ENCODE measurements at regions not wholly inside any gene's neighbourhood (a gene's known extent, or its start where the extent isn't known, plus 50 kb on each side); places are given as distances from the start of the nearest gene placed in this dataset.

- no peak overlapping the region for H3K4me3 ChIP-seq (ENCODE audit: control insufficient read depth in 2 of 3, extremely low read depth in 1 of 3, insufficient read depth in 2 of 3, low read depth in 1 of 3, low read length in 3 of 3)
- H3K27me3 ChIP-seq (ENCODE audit: control insufficient read depth, extremely low read depth, insufficient read depth, low read length), result no peaks in the 10 kb centered on the region
- H2AFZ ChIP-seq (ENCODE audit: control insufficient read depth, low read length), result no peak overlapping the region
- H3K4me1 ChIP-seq (ENCODE audit: control insufficient read depth, extremely low read depth, insufficient read depth, low read length), result no peaks in the 10 kb centered on the region
- no peak overlapping the region for H3K4me2 ChIP-seq (ENCODE audit: control insufficient read depth, extremely low read depth, insufficient read depth, low read depth, low read length)
- no peak overlapping the region for H3K9ac ChIP-seq (ENCODE audit: control insufficient read depth, extremely low read depth, insufficient read depth, low read length)
- TF ChIP-seq CTCF (optimal IDR thresholded peaks at IDR 0.05 in 1 of 3, IDR thresholded peaks at IDR 0.05 in 1 of 3, conservative IDR thresholded peaks at IDR 0.05 in 1 of 3; ENCODE audit: extremely low read depth in 1 of 3, insufficient read depth in 2 of 3, low read length in 3 of 3) (no peak), EZH2 (IDR thresholded peaks at IDR 0.05; ENCODE audit: low read length) (no peak)
- no peaks in the 10 kb centered on the region for H3K79me2 ChIP-seq (ENCODE audit: control insufficient read depth, insufficient read depth, low read length)
- FAIRE-seq, result no peak
- H3K36me3 ChIP-seq (ENCODE audit: control insufficient read depth in 2 of 2, extremely low read depth in 1 of 2, insufficient read depth in 2 of 2, low read length in 2 of 2), result no peaks in the 10 kb centered on the region
- no peaks in the 10 kb centered on the region for H3K9me3 ChIP-seq (ENCODE audit: control insufficient read depth, low read depth, low read length)
- H4K20me1 ChIP-seq (ENCODE audit: control insufficient read depth, extremely low read depth, insufficient read depth, low read length), result no peaks in the 10 kb centered on the region
- no peak for DNase-seq (ENCODE audit: low read depth, low spot score)
- no peaks in the 10 kb centered on the region for H3K9me1 ChIP-seq (ENCODE audit: control insufficient read depth, extremely low read depth, insufficient read depth, low read length)
- no peak overlapping the region for H3K27ac ChIP-seq (ENCODE audit: control insufficient read depth, insufficient read depth, low read length)
- dilution Hi-C loops (cut with MboI; ENCODE audit: extremely low pct_ligation_motif_present, low sequenced_read_pairs), result no loop called here
These were observed 263.8 kb upstream of the LUZP2 start for GRCh38 chr11:24233041-24233440.

GRCh38 chr11:24234822-24235508 lies 261.9 kb upstream of the LUZP2 start:
- Histone ChIP-seq H3K36me3 (ENCODE audit: control insufficient read depth in 2 of 2, extremely low read depth in 1 of 2, insufficient read depth in 2 of 2, low read length in 2 of 2) (no peaks in the 10 kb centered on the region), H3K9me3 (ENCODE audit: control insufficient read depth, low read depth, low read length) (no peaks in the 10 kb centered on the region), H3K9me1 (ENCODE audit: control insufficient read depth, extremely low read depth, insufficient read depth, low read length) (no peaks in the 10 kb centered on the region), H3K27ac (ENCODE audit: control insufficient read depth, insufficient read depth, low read length) (no peak overlapping the region), H3K4me3 (ENCODE audit: control insufficient read depth in 2 of 3, extremely low read depth in 1 of 3, insufficient read depth in 2 of 3, low read depth in 1 of 3, low read length in 3 of 3) (no peak overlapping the region), H3K27me3 (ENCODE audit: control insufficient read depth, extremely low read depth, insufficient read depth, low read length) (no peaks in the 10 kb centered on the region), H3K79me2 (ENCODE audit: control insufficient read depth, insufficient read depth, low read length) (no peaks in the 10 kb centered on the region), H2AFZ (ENCODE audit: control insufficient read depth, low read length) (no peak overlapping the region), H3K9ac (ENCODE audit: control insufficient read depth, extremely low read depth, insufficient read depth, low read length) (no peak overlapping the region), H4K20me1 (ENCODE audit: control insufficient read depth, extremely low read depth, insufficient read depth, low read length) (no peaks in the 10 kb centered on the region), H3K4me2 (ENCODE audit: control insufficient read depth, extremely low read depth, insufficient read depth, low read depth, low read length) (no peak overlapping the region), H3K4me1 (ENCODE audit: control insufficient read depth, extremely low read depth, insufficient read depth, low read length) (no peaks in the 10 kb centered on the region)
- dilution Hi-C loops (cut with MboI; ENCODE audit: extremely low pct_ligation_motif_present, low sequenced_read_pairs), result no loop called here
- FAIRE-seq (no peak), DNase-seq (ENCODE audit: low read depth, low spot score) (no peak)
- no peak for TF ChIP-seq CTCF (optimal IDR thresholded peaks at IDR 0.05 in 1 of 3, IDR thresholded peaks at IDR 0.05 in 1 of 3, conservative IDR thresholded peaks at IDR 0.05 in 1 of 3; ENCODE audit: extremely low read depth in 1 of 3, insufficient read depth in 2 of 3, low read length in 3 of 3)
- no peak for TF ChIP-seq EZH2 (IDR thresholded peaks at IDR 0.05; ENCODE audit: low read length)
